A673 (cell line): ENCODE measurements at regions not wholly inside any gene's neighbourhood (a gene's known extent, or its start where the extent isn't known, plus 50 kb on each side); places are given as distances from the start of the nearest gene placed in this dataset.

Experiments used
- CTCF ChIP-seq: fragments of 300-800, 200-600 bp; sonication (generic); conservative IDR thresholded peaks from 2 replicates; pipeline ENCODE4 v1.5.1; 2017; ENCODE audit warnings: low read depth, mild to moderate bottlenecking, antibody characterized with exemption, low read length, moderate library complexity, mixed read lengths
- EZH2 ChIP-seq: fragments of 200-600 bp; sonication (generic); IDR thresholded peaks from 2 replicates; pipeline ENCODE4 v1.6.1; 2017; ENCODE audit warnings: borderline replicate concordance, low read depth, mild to moderate bottlenecking, mixed read lengths, antibody characterized with exemption, low read length; ENCODE audit not compliant: poor library complexity, severe bottlenecking

GRCh38 chr11:13908535-13908934 is 54.0 kb upstream of the SPON1 start:
- TF ChIP-seq CTCF (no peak), EZH2 (no peak)
